ENCODE measurements at regions not wholly inside any gene's neighbourhood (a gene's known extent, or its start where the extent isn't known, plus 50 kb on each side); places are given as distances from the start of the nearest gene placed in this dataset.

- no peaks in the 10 kb centered on the region for H3K36me3 ChIP-seq
- DNase-seq (no peak), ATAC-seq (ENCODE audit: low FRiP score in 2 of 2) (no peak)
- H3K9me3 ChIP-seq = no peaks in the 10 kb centered on the region
- H3K27me3 ChIP-seq = no peaks in the 10 kb centered on the region
- 76 to 77% methylated on average over 20 of the region's 20 CpGs for WGBS, 2 donors
- TF ChIP-seq EP300 (IDR thresholded peaks at IDR 0.05) (no peak), POLR2AphosphoS5 (IDR thresholded peaks at IDR 0.05) (no peak), CTCF (IDR thresholded peaks at IDR 0.05) (no peak), POLR2A (IDR thresholded peaks at IDR 0.05) (no peak)
- H3K4me3 ChIP-seq = no peak overlapping the region
- peak overlapping the region in 3 of 4 donors; percentile 38 to 48 (median 46) for H3K27ac ChIP-seq
- peaks cover 0 to 5% (median 2%) of the 10 kb centered on the region in 4 donors for H3K4me1 ChIP-seq
These were observed 63.3 kb upstream of the TBX3 start for GRCh38 chr12:114747012-114747858.

- TF ChIP-seq EP300 (IDR thresholded peaks at IDR 0.05) = no peak
- TF ChIP-seq POLR2AphosphoS5 (IDR thresholded peaks at IDR 0.05) = no peak
- TF ChIP-seq CTCF (IDR thresholded peaks at IDR 0.05) = no peak
- TF ChIP-seq POLR2A (IDR thresholded peaks at IDR 0.05) = no peak
- Histone ChIP-seq H3K36me3 (no peaks in the 10 kb centered on the region), H3K9me3 (no peaks in the 10 kb centered on the region), H3K4me1 (peaks cover 0 to 5% (median 2%) of the 10 kb centered on the region in 4 donors), H3K27me3 (no peaks in the 10 kb centered on the region), H3K4me3 (no peak overlapping the region), H3K27ac (peak overlapping the region in 2 of 4 donors; percentile 38 to 48)
- WGBS, 2 donors = 39 to 43% methylated on average over 6 of the region's 6 CpGs
- DNase-seq = no peak
- ATAC-seq (ENCODE audit: low FRiP score in 2 of 2) = no peak
These were observed 62.5 kb upstream of the TBX3 start for GRCh38 chr12:114746297-114747011.

- Histone ChIP-seq H3K36me3 (no peaks in the 10 kb centered on the region), H3K9me3 (no peaks in the 10 kb centered on the region), H3K27ac (no peak overlapping the region), H3K4me1 (peaks cover 0 to 5% (median 2%) of the 10 kb centered on the region in 4 donors), H3K27me3 (no peaks in the 10 kb centered on the region), H3K4me3 (no peak overlapping the region)
- DNase-seq (no peak), ATAC-seq (ENCODE audit: low FRiP score in 2 of 2) (no peak)
- WGBS, 2 donors = 61 to 84% methylated on average over 8 to 15 of the region's 15 CpGs
- no peak for TF ChIP-seq POLR2A (IDR thresholded peaks at IDR 0.05)
These were observed 60.7 kb upstream of the TBX3 start for GRCh38 chr12:114744691-114745090.

- 91 to 95% methylated on average over 6 of the region's 6 CpGs for WGBS, 2 donors
- H3K4me1 ChIP-seq = peaks cover 0 to 5% (median 2%) of the 10 kb centered on the region in 4 donors
- no peak for ATAC-seq (ENCODE audit: low FRiP score in 2 of 2)
- H3K4me3 ChIP-seq = no peak overlapping the region
- no peaks in the 10 kb centered on the region for H3K36me3 ChIP-seq
- no peak for DNase-seq
- H3K9me3 ChIP-seq = no peaks in the 10 kb centered on the region
- no peak overlapping the region for H3K27ac ChIP-seq
- TF ChIP-seq POLR2A (IDR thresholded peaks at IDR 0.05) (no peak), CTCF (IDR thresholded peaks at IDR 0.05) (no peak), EP300 (IDR thresholded peaks at IDR 0.05) (no peak), POLR2AphosphoS5 (IDR thresholded peaks at IDR 0.05) (no peak)
- H3K27me3 ChIP-seq = no peaks in the 10 kb centered on the region
These were observed 60.3 kb upstream of the TBX3 start for GRCh38 chr12:114744285-114744684.

- Histone ChIP-seq H3K27ac (no peak overlapping the region), H3K27me3 (no peaks in the 10 kb centered on the region), H3K36me3 (no peaks in the 10 kb centered on the region), H3K9me3 (no peaks in the 10 kb centered on the region), H3K4me1 (peaks cover 0 to 5% (median 2%) of the 10 kb centered on the region in 4 donors), H3K4me3 (no peak overlapping the region)
- DNase-seq = no peak
- no peak for TF ChIP-seq POLR2AphosphoS5 (IDR thresholded peaks at IDR 0.05)
- no peak for TF ChIP-seq EP300 (IDR thresholded peaks at IDR 0.05)
- TF ChIP-seq POLR2A (IDR thresholded peaks at IDR 0.05) = no peak
- no peak for TF ChIP-seq CTCF (IDR thresholded peaks at IDR 0.05)
- no peak for ATAC-seq (ENCODE audit: low FRiP score in 2 of 2)
- WGBS, 2 donors = 81 to 100% methylated on average over 1 of the region's 1 CpG
These were observed 59.8 kb upstream of the TBX3 start for GRCh38 chr12:114743799-114744198.

Measured in upper lobe of left lung (tissue), 6 donors.